ENCODE measurements at regions not wholly inside any gene's neighbourhood (a gene's known extent, or its start where the extent isn't known, plus 50 kb on each side); places are given as distances from the start of the nearest gene placed in this dataset.

DNA sequence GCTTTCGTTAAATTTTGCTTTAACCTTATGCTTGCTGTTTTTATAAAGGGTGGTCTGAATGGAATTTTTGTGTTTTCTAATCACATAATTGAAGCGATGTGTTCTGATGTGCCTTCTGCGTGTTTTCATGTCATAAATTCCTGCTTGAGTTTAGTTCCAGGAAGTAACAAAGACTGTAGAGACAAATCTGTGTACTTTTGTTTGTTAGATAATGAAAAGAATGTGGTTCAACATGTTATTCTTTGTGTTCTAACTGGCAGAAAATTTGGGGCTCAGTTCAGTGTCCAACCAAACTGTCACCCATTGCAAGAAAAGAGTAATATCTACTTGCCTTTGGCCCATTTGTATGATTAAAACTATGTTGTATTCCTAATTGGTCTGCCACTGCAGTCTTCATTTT, 324.0 kb downstream of the DIPK2A start:
- no peak for DNase-seq (ENCODE audit: low read depth)

- DNase-seq (ENCODE audit: low read depth) = no peak
These were observed 325.2 kb downstream of the DIPK2A start for GRCh38 chr3:144296808-144297207.

GRCh38 chr3:144301863-144302262, 330.2 kb downstream of the DIPK2A start:
- DNase-seq (ENCODE audit: low read depth) = no peak

- DNase-seq (ENCODE audit: low read depth) = no peak
These were observed 336.3 kb downstream of the DIPK2A start for GRCh38 chr3:144307951-144308350.

DNA sequence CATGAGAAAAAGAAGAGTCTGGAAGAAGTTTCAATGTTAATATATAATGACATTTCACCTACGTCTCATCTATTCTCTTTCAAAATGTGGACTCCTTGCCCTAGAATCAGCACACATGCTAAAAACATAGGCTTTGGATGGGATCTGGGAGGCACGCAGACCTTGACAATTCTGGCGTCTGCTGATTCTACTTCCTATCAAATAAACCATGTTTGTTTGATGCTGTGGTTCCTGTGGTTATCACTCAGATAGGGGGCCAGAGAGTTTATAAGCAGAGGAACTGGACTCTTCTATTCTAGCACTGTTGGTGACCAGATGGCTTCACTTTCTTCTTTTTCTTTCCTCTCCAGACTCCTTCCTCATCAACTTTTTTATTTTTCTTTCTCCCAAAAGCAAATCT, 336.8 kb downstream of the DIPK2A start:
- DNase-seq (ENCODE audit: low read depth) = no peak

GRCh38 chr3:144312702-144313101, 341.1 kb downstream of the DIPK2A start:
- no peak for DNase-seq (ENCODE audit: low read depth)

- no peak for DNase-seq (ENCODE audit: low read depth)
These were observed 343.3 kb downstream of the DIPK2A start for GRCh38 chr3:144314946-144315345.

GRCh38 chr3:144317961-144318360, 346.3 kb downstream of the DIPK2A start:
- DNase-seq (ENCODE audit: low read depth) = no peak

GRCh38 chr3:144324076-144324475, 352.5 kb downstream of the DIPK2A start:
- DNase-seq (ENCODE audit: low read depth) = no peak

DNA sequence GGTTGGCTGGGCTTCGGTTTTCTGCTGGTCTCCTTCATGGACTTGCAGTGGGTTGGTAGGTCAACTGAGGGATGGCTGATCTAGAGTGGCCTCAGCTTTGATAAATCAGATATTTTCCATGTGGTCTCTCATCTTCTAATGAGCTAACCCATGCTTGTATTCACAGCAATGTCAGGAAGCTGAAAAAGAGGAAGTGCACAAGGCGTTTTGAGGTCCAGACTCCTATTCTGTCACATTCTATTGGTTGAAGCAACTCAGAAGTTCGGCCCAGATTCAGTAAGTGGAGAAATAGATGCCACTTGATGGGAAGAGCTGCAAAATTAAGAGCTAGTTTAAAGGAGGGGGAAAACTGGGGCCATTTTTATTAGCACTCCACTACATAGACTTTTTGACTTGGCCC, 361.2 kb downstream of the DIPK2A start:
- no peak for DNase-seq (ENCODE audit: low read depth)

DNA sequence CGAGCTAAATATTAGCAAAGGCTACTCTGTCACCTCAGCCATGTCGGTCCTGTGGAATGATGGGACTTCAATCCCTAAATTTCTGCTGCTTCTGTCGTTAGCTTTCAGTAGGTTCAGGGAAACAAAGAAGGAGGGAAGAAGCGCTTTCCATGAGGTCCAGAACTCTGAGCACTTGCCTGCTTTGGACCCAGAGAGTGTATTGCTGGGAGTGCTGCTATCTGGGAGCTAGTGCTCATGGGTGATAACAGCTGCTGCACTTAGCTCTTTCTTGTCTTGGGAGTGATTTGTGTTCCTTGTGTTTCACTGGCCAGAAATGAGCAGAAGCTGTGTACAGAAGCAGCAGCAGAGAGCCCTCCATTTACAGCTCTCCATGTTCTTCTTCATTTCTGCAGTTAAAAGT, 369.8 kb downstream of the DIPK2A start:
- DNase-seq (ENCODE audit: low read depth) = no peak

DNA sequence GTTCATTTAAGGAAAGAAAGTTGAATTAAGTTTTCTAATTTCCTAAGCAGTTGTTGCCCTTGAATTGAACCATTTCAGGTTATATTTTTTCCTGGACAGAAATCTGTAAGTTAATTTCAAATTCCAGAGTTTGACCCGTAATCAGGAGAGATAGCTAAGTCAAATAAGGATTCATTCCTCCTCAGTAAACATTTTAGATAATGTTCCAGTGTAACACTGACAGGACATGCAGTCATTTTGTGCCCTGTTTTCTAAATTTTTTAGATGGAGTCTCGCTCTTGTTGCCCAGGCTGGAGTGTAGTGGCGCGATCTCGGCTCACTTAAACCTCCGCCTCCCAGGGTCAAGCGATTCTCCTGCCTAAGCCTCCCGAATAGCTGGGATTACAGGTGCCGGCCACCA, 371.7 kb downstream of the DIPK2A start:
- no peak for DNase-seq (ENCODE audit: low read depth)

DNA sequence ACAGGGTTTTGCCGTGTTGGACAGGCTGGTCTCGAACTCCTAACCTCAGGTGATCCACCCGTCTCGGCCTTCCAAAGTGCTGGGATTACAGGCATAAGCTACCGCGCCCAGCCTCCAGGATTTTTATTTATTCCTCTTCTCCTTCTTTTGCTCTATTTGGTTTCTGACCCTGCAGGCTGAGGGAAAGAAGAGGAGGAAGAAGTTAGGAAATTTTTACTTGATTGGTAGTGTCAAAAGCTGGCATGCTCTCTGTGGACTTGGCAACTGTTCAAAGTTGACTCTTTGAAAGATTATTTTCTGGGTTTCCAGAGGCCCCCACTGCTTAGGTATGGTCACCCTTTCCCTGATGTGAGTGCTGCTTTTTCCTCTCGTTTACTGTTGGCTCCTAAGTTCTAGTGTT, 372.2 kb downstream of the DIPK2A start:
- DNase-seq (ENCODE audit: low read depth) = no peak

- DNase-seq (ENCODE audit: low read depth) = no peak
These were observed 373.4 kb downstream of the DIPK2A start for GRCh38 chr3:144344925-144345548.

GRCh38 chr3:144350125-144350524, 378.5 kb downstream of the DIPK2A start:
- no peak for DNase-seq (ENCODE audit: low read depth)

GRCh38 chr3:144351011-144351410, 379.4 kb downstream of the DIPK2A start:
- no peak for DNase-seq (ENCODE audit: low read depth)

DNA sequence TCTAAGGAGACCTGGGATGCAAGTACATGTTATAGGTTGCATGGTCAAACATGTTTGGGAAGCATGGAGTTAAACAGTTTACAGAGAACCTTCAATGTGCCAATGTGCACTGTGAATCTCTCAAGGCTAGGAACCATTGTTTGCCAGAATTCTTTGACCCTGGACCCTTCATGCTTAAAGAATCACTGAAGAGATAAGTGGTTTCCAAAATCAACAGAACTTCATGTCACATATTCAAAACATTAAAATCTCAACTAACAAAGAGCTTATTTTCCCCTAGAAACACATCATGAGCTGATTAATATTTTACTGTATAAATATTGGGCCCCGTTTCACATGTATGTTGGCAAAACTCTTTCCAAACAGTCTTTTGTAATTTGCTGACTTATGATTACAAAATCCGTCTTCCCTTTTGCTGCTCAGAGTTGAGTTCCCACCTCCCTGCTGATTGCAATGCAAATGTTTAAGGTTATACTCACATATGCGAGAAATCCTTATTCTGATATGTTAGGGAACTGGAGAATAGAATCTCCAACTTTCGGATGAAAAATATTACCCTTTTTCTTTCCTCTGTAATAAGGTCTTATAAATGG, 380.2 kb downstream of the DIPK2A start:
- DNase-seq (ENCODE audit: low read depth) = no peak

DNA sequence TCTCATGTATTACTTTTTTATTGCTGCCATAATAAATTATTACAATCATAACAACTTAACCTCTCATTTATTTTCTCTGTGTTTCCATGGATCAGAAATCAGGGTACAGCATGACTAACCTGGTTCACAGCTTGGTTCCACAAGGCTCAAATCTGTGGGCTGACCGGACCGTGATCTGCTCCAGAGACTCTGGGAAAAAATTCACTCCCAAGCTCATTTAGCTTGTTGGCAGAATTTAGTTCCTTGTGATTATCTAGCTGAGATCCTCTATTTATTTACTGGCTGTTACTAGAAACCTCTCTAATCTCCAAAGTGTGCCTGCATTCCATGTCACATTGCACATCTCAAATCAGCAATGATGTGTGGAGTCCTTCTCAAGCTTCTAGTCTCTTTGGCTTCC, 386.6 kb downstream of the DIPK2A start:
- DNase-seq (ENCODE audit: low read depth) = no peak

DNA sequence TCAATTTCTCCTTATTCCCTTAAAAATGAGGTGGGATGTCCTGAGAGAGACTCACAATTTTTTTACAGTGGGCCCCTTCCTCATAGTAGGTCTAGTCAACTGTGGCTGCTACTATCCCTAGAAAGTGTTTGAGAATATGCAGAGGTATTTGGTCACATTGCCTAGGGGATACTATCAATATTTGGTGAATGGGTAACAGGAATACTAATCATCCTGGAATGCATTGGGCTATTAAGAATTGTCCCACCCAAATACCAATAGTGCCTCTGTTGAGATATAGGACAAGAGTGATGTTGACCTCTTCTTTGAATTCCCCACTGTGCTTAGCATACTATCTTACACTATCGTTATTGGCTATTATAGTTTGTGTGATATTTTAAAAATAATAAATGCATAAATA, 389.4 kb downstream of the DIPK2A start:
- no peak for DNase-seq (ENCODE audit: low read depth)

DNA sequence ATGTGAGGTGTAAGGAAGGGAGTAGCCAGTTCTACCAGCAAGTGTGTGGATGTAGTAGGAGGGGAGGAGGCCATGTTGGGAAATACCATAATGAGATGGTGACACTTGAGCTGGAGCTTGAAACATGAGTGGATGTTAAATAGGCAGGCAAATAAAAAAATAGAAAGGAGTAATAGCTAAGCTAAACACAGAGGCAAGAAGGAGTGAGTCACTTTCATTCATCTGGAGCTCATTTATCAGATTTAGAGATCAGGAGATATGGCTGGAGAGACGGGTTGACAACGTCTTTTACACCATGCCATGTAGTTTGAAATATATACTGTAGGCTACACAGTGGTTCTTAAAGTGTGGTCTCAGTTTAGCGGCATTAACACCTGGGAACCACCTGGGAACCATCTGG, 390.5 kb downstream of the DIPK2A start:
- peak; percentile 1 for DNase-seq (ENCODE audit: low read depth)

GRCh38 chr3:144363856-144364255, 392.2 kb downstream of the DIPK2A start:
- no peak for DNase-seq (ENCODE audit: low read depth)

DNA sequence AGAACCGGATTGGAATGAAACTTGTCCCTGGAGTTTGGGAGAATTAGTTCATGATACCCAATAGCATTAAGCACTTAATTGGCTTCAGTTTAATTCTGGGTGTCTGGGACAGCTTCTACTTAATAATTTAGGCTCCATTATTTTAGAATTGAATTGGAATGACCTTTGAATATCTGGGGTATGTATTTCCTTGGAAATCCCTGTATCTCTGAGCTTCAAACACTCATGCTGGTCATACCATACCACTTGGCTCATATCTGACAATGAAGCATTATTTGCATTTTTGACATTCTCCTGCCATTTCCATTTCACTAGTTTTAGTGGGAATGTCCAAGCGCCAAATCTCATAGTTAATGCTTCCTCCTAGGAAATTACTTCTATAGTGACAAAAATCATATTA, 393.1 kb downstream of the DIPK2A start:
- DNase-seq (ENCODE audit: low read depth) = no peak

DNA sequence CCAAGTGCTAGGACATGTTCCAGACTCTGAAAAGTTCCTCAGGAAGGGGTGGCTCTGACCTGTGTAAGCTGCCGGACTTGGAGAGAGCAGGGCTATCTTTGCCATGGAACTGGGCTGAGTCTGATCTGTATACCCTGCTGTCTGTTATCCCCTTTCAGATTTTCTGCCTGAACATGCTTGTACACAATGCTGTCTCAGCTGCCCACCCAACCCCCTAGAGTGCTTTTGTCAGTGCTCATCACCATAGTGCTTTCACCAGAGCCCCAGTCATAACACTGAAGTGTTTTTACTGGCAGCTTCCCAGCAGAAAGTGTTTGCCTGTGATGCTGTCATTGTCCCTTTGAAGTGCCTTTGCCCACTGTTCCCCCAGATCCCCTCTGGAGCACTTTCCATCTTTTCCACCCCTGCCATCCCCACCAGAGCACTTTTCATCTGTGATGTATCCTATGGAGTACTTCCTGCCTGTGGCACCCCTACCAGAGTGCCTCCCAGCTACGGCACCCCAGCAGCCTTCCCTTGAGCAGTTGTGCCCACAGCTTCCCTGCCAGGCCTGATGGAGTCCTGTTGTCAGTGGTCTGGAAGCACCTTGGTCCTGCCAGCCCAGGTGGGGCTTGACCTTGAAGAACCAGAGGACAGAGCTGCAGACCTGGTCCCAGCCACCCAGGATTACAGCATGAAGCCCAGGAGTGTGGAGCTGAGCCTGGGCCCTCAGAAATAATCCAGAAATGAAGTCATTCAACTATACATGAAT, 397.7 kb downstream of the DIPK2A start:
- DNase-seq (ENCODE audit: low read depth) = no peak

Measured in RPMI7951 (cell line).